Lower leg skin (tissue), 3 donors: ENCODE measurements at regions not wholly inside any gene's neighbourhood (a gene's known extent, or its start where the extent isn't known, plus 50 kb on each side); places are given as distances from the start of the nearest gene placed in this dataset.

Experiments
- CTCF ChIP-seq, 3 donors: fragments of 450-650 bp; IDR thresholded peaks; one replicate each; pipeline ENCODE4 v1.5.1; 2016; ENCODE audit warnings: antibody characterized with exemption in 3 of 3, mild to moderate bottlenecking in 3 of 3, moderate library complexity in 2 of 3
- POLR2A ChIP-seq, 2 donors: fragments of 450-650 bp; IDR thresholded peaks; one replicate each; pipeline ENCODE4 v1.6.1; 2016 to 2017; ENCODE audit warnings: antibody characterized with exemption in 2 of 2, mild to moderate bottlenecking in 1 of 2, moderate library complexity in 1 of 2

DNA sequence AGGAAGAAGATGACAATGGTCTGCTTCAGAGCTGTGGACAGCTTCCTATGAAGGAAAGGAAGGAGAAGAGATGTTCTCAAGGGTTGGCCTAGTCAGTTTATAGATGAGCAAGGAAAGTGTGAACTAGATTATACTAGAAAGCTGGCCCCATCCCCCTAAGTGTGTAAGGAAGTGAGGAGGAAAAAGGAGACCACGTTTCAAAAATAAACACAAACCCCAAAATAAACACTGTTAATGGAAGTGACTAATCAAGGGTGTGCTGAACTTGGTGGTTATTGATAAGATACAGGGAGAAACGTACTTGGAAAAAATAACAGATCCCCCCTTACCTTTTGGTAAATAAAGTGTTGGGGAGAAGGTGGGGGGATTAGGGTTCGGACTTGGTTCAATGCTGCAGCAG is 267.1 kb downstream of the SOX9 start:
- TF ChIP-seq CTCF (IDR thresholded peaks at IDR 0.05): no peak
- no peak for TF ChIP-seq POLR2A (IDR thresholded peaks at IDR 0.05)
